EL (cell line): ENCODE measurements at regions not wholly inside any gene's neighbourhood (a gene's known extent, or its start where the extent isn't known, plus 50 kb on each side); places are given as distances from the start of the nearest gene placed in this dataset.

Experiments used
- DNase-seq: peaks from one replicate; pipeline ENCODE4 v3.0.0-alpha.2; 2016

DNA sequence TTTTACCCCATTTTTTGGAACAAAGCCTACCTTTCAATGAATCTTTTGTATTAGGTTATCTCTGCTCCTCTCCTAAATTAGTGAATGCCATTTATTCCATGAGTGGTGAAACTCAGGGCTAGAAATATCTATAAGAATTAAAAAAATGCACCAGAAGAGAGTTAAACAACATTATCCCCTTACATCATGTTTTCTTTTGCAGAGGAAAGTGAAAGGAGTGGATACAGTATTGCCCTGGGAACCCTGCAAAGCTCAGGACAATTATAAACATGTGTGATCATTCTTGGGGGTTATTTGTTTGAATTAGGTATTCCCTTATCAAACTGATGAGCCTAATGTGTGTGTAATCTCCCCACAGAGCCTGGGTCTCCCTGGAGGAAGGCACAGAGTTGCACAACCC is 559.2 kb downstream of the RNF144A start:
- no peak for DNase-seq

DNA sequence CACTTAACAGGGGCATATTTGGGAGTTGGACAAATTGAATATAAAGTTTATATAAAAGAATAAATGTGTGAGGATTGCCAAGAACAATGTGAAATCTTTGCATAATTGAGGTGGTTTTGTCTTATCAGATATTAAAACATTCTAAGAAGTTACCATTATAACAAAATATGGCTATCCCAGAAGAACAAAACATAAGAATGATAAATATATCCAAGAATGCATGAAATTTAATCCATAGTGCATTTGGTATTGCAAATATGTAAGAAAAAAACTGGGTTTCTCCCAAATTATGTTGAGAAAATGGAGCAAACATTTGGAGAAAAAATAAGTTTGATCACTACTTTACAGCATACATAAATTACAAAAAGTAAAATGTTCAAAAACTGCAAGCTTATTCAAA is 562.4 kb downstream of the RNF144A start:
- DNase-seq: no peak

DNA sequence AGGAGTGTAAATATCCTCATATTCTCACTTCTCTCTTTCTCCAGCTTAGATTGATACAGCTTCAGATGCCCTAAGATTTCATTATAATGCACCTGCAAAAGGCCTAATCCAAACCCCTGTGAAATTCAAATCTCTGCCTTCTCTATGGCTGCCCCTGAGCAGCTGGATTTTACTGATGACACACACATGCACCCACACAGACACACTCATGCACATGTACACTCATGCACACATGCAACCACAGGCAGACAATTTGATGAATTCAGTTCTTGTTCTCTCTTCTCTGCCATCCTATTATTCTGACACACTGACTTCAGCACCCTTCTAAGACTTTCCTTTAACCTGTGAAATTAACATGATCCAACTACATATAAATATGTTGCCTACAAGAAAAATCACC is 563.2 kb downstream of the RNF144A start:
- DNase-seq: no peak

DNA sequence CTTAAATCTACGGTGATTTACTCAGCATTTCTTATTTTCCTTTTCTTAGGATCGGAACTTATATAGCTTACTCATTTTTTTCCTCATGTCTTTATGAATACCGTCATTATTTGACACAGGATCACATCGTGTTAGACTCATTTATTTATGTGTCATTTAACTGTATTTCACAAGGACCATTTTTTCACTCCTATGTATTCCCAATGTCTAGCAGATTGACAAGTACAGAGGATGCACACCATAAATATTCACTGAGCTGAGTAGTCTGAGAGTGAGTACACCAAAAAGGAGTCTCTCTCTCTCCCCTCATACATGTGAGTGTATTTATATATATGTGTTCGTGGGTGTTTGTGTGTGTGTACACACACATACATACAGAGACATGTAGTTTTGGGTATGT is 573.5 kb downstream of the RNF144A start:
- DNase-seq: no peak

DNA sequence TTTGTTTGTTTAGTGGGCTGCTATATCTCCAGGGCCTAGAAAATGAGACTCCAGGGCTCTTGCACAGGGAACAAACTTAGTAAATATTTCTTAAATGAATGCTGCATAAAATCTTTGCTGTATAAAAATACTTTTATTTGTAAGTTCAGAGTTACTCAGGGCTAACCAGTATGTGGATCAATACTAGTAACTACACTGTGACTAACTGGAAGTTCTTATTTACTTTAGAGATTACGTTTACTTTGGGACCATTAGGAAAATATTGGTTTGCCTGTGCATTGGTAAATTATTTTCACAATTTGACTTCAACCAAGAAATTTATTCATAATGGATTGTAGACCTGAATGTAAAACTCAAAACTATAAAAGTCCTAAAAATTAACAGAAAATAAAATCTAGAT is 575.5 kb downstream of the RNF144A start:
- DNase-seq: no peak

DNA sequence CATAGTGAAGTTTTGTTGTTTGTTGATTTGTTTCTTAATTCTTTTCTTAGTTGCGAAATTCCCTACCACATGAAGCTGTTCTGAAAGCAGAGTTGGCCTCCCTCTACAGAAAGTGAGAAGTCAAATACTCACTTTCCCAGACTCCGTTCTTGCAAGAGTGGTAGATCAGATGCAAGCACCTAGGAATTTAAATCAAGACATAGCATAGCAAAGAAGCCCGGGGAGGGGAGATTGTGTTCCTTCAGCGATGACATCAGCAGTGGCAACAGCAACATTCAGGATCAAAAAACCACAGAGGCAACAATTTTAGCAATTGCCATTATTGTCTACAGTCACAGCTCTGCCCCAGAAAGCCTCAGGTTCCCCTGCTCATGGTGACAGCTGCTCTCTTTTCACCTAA is 580.0 kb downstream of the RNF144A start:
- DNase-seq: no peak

DNA sequence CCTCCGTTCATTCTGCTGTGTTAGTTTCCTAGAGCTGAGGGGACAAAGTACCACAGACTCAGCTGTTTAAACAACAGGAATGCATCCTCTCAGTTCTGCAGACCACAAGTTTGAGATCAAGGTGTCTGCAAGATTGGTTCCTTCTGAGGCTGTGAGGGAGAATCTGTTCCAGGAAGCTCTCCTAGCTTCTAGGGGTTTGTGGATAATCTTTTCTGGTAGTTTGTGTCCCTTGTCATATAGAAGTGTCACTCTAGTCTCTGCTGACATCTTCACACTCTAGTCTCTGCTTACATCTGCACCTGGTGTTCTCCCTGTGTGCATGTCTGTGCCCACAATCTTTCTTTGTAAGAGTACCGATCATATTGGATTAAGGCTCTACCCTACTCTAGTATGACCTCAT is 581.8 kb downstream of the RNF144A start:
- no peak for DNase-seq

DNA sequence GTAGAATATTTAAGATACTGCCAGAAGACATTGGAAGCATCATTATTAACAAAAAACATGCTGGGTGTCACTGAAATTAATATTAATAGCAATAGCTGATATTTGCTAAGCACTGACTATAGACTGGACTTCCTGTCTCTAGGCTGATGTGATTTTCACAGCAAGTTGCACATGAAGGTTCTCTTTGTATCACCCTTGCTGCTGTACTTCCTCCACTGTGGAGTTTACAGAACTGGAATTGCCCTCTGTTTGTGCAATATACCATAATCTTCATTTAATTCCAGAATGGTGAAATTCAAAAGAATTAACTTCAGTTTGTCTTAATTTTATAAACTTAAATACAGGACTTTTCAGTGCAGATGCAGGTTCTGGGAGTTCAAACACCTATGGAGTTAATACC is 585.1 kb downstream of the RNF144A start:
- no peak for DNase-seq

DNA sequence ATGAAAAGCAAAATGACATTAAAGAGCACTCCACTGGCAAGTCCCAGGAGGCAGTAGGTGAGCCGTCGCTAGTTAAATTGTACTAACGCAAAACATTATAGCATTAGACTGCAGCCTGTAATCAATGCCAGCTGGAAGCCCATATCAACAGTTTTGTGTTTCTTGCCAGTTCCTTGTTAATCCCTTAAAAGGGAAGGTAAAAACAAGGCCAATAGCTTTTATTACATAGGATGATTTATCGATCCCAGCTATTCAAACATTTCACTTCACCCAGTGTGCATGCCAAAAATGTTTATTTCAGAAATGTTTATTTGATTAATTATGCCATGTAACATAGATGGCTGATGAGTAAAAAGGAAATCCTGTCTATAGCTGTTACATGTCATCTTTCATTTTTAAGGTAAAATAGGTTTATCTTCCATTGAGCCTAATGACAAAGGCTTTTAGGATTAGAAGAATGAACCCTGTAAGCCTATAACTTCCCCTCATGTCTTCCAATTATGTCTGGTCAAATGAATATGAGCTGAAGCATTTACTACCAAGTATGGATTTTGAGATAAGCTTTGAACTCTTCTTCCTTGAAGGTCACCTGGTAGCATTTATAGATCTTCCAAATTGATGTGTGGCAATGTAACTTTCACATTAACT is 591.2 kb downstream of the RNF144A start:
- no peak for DNase-seq

DNA sequence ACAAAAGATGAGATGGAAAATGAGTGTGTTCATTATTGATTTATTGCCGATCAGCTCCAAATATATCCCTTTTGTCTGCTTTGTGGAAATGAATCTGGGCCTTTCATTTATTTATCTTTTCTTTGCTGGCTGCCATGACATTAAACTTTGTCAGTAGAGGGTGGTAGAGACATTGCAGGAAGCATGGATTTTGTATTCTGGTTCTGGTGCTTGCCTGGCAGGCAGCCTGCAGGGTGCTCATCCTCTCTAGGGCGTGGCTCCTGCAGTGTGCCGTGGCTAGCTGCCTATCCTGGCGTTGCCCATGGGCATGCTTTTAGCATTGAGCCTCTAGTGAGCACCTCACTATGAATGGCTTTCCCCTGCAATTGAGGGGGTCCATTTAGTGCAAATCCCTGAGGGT is 593.1 kb downstream of the RNF144A start:
- DNase-seq: no peak

DNA sequence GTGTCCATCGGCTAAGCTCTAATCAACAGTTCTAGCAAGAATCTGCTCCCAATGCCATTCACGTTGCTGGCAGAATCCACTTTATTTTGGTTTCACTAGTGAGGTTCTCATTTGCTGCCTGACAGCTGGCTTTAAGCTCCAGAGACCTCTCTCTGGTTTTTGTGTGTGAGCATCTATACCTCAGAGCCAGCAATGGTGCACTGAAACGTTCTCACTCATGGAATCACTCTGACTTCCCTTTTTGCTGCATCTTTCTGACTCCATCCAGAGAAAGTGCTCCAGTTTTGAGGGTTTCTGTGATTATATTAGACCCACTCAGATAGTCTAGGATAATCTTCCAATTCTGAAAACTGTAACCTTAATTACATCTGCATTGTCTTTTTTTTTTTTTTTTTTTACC is 596.6 kb downstream of the RNF144A start:
- no peak for DNase-seq

DNA sequence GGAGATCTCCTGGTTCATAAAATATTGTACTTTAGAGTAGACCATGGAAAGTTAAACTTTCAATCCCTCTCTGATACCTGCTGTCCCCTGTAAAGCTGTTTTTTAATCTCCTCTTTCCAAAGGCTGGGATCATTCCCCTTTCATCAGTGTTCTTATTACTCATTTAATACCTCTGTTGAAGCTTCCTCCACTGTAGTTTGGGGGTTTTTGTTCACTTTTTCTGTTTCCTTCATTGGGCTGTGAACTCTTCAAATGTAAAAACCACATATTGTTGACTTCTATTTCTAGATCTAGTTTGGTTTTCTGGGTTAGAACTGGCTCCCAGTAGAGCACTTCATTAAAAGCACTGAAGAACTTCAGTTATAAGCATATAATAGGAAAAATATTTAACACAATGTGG is 598.1 kb downstream of the RNF144A start:
- DNase-seq: no peak

DNA sequence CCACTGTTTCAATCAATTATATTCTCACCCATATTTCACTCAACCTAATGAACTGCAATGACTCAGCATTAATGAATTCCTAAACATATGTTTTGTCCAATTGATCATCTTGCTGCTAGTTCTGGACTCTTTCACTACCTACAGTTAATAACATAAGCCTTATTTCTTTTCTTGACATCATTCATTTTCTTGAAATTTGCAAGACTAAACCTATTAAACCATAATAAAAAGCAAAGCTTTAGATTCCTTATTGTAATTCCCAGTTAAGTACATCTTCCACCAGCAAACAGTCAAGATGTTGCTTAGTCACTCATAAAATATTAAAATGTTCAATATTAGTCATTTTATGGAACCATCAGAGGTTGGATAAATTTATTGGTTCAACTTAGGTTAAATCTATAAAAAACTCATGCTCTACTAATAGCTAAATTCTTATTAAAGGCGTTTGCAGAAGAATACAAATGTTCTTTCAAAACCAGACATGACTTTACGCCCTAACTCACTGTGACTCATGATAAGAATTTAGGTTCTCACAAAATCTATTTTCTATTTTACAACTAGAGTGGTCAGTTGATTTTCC is 599.4 kb downstream of the RNF144A start:
- DNase-seq: no peak

DNA sequence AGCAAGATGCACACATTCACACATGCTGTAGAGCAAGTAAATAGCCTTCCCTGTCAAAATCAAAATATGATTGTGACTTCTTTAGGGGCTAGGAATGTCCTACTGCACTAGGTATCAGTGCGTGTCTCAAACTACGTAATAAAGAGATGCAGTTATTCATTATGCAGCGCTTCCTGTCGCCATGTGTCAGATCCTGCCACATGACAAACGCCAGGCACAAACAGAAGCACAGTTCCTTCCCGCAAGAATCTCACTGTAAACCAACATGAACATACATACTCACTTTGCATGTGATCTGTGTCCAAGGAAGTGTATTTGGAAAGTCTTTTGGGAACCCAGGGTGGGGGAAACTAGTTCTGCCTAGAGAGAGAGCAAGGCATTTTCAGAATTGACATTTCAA is 599.9 kb downstream of the RNF144A start:
- DNase-seq: no peak

DNA sequence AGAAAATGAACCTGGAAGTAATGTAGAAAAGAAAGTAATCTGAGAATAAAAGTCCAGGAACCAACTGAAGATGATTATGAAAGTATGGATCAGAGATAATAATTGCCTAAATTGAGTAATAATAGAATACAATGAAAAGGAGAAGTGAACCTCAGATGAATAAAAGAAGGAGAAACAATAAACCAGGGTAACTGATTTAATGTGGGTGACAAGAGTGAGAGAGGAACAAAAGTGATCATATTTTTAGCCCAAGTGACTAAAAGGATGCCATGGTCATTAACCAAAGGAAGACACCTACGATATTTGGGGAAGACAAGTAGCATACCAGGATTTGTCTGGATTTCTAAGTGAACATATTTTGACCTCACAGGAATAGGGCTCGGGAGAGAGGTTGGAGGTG is 600.6 kb downstream of the RNF144A start:
- no peak for DNase-seq

DNA sequence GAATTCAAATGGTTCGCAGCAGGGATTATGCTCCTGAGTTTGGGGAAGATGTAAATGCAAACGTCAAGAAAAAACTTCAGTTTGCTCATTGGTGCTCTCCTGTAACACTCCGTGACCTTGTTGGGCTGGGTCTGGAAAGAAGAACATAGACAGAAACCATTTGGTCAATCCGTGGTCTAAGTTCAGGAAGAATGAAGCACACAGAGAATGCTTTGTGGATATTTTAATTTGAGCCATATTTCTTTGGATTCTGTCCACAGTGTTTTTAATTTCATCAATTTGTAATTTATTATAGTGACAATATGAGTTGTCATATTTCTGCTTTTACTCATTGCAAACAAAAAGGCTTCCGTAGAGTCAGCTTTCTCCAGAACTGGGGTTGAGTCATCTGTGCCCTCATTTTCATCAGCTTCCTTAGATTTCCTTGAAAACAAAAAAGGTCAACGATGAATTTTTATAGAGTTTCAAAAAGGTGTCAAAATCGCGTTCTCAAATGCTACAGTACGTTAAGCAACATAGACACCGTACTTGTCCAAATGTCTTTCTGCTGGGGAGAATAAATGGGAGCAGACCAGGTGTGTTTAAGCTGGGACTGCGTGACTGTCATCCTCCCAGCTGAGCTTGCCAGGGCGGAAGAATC is 606.4 kb downstream of the RNF144A start:
- DNase-seq: no peak

DNA sequence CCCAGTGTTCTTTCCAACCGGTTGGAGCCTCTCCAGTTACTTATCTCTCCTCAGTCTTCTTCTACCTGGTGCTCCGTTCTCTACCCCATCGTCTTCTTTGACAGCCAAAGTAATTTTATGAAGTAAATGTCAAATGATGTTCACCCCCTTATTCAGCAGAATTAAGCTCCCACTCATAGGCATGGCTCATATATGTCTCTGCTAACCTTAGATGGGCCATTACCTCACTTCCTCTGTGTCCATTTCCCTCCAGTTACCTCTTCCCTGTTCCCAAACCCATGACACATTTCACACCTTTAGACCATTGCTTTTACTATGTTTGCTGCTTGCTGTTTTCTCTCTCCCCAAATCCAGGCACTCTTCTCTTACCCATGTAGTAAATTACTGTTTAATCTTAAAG is 607.0 kb downstream of the RNF144A start:
- no peak for DNase-seq

DNA sequence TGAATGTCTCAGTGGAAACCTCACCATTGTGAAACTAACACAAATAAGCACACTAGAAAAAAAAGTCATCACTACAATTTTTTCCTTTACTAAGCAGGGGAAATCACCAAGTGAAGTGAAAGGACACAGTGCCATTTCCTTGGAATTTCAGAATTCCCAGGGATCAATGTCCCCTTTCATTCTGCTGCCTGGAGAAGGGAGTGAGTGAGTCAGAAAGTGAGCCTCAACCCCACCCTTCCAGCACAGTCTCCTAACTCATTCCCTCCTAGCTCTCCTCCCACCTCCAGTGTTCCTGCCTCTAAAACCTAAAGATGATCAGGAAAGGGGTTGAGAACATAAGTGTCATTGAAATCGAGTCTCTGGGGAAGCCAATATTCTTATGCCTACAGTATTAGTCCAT is 608.5 kb downstream of the RNF144A start:
- DNase-seq: no peak

DNA sequence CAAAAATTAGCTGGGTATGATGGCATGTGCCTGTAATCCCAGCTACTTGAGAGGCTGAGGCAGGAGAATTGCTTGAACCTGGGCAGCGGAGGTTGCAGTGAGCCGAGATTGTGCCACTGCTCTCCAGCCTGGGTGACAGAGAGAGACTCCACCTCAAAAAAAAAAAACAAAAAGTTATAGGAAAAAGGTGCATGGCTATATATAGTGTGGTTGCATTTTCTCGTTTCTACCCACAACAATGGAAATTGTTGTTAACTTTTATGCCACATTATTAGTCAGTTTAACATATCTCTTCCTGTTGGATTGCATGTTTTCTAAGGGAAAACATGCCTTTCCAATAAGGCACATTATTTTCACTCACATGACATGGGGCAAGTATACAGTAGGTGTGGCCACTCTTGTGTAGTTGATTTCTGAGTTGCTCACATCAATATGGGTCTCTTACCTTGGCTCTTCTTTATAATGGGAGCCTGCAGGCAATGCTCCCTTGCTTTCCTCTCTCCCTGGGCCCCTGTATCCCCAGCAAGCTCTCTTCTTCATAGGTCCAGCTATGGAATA is 610.0 kb downstream of the RNF144A start:
- DNase-seq: no peak

DNA sequence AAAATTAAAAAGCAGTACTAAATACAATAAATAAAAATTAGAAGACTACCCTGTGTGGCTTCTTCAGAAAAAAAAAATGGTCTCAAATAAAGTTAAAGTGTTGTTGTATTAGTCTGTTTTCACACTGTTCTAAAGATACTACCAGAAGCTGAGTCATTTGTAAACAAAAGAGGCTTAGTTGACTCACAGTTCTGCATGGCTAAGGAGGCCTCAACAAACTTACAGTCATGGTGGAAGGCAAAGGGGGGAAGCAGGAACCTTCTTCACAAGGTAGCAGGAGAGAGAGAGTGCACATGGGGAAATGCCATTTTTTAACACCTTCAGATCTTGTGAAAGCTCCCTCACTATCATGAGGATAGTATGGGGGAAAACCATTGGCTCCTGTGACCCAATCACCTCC is 612.8 kb downstream of the RNF144A start:
- no peak for DNase-seq

DNA sequence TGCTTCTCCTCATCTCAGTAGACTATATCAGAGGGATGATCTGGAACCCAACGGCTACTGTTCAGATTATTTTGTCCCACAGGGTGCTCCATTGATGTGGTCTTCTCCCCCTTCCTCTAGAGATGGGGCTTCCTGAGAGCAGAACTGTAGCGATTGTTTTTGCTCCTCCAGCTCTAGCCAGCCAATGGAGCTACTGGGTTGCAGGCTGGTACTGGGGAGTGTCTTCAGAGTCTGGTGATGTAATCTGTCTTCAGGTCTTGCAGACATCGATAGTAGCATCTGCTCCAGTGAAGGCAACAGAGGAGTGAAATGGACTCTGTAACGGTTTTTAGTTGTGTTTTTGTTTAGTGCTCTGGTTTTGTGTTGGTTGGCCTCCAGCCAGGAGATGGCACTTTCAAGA is 621.9 kb downstream of the RNF144A start:
- DNase-seq: no peak

DNA sequence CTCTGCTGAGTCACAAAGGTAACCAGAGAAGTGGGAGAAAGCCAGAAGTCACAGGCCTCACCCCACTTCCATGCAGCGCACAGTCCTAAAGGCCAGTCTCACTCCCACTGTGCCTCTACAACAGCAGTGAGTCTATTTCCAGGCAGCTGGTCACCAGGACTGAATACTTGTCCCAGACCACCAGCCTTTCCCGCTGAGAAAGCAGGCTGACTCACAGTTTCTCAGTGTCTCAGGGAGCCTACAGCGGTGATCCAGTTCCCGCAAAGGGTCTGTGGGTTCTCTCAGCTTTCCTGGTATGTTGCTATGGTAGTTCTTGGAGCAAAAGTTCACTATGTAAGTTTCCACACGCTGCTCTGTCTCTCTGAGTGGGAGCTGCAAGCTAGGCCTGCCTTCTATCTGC is 622.5 kb downstream of the RNF144A start:
- DNase-seq: no peak

DNA sequence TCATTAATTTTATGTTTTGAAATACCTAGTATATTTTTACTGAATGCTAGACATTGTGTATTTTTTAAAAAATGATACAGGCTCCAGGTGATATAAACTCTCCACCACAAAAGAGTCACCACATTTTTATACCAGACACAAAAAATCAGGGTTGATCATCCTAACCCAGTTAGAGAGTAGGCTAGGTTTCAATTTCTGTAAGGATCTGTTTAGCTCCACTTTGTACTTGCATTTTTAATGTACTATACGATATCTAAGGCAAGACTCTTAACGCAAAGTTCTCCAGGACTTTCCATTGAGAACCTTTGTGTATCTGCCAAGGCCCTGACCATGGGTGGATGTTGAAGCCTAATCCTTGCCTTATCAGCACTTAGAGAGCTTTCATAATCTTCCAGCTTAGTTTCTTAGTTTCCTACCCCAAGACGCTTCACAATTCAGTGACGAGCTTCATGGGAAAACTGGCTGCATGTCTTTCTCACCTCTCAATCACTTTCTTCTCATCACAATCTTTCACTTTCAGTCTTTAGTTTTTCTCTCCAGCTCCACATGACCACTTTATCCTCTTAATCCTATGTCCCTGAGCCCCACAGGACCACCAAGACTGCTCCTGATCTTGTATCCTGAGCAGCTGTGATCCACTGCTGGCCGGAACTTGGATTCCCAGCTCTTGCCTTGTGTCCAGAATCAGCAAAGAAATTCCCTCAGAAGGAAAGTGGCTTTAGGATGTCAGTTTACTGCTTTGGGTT is 635.8 kb downstream of the RNF144A start:
- DNase-seq: no peak

DNA sequence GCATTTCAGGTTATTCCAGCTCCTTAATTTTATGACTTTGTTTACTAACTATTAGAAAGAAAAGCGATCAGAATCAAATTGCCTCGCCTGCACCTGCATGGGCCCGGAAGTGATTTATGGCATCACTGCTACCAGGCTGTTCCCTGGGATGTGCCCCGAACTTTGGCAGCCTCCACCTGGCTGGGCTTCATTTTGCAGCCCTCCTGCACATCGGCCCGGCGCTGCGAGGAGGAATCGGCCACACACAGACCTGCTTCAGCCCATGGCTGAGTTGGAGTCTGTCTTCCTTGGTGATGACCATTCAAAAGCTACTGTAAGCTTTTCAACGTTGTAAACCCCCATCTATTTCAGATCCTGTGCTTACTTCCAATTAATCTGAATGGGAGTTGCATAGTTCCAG is 638.0 kb downstream of the RNF144A start:
- no peak for DNase-seq
